ENCODE measurements at regions not wholly inside any gene's neighbourhood (a gene's known extent, or its start where the extent isn't known, plus 50 kb on each side); places are given as distances from the start of the nearest gene placed in this dataset.

GRCh38 chr11:10625982-10626311 is 57.5 kb upstream of the LYVE1 start:
- no peak for DNase-seq (ENCODE audit: extremely low read depth, low read depth)
- TF ChIP-seq, protein P1, sequence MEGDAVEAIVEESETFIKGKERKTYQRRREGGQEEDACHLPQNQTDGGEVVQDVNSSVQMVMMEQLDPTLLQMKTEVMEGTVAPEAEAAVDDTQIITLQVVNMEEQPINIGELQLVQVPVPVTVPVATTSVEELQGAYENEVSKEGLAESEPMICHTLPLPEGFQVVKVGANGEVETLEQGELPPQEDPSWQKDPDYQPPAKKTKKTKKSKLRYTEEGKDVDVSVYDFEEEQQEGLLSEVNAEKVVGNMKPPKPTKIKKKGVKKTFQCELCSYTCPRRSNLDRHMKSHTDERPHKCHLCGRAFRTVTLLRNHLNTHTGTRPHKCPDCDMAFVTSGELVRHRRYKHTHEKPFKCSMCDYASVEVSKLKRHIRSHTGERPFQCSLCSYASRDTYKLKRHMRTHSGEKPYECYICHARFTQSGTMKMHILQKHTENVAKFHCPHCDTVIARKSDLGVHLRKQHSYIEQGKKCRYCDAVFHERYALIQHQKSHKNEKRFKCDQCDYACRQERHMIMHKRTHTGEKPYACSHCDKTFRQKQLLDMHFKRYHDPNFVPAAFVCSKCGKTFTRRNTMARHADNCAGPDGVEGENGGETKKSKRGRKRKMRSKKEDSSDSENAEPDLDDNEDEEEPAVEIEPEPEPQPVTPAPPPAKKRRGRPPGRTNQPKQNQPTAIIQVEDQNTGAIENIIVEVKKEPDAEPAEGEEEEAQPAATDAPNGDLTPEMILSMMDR (IDR thresholded peaks at IDR 0.05; ENCODE audit: low read depth, low read length): no peak

DNA sequence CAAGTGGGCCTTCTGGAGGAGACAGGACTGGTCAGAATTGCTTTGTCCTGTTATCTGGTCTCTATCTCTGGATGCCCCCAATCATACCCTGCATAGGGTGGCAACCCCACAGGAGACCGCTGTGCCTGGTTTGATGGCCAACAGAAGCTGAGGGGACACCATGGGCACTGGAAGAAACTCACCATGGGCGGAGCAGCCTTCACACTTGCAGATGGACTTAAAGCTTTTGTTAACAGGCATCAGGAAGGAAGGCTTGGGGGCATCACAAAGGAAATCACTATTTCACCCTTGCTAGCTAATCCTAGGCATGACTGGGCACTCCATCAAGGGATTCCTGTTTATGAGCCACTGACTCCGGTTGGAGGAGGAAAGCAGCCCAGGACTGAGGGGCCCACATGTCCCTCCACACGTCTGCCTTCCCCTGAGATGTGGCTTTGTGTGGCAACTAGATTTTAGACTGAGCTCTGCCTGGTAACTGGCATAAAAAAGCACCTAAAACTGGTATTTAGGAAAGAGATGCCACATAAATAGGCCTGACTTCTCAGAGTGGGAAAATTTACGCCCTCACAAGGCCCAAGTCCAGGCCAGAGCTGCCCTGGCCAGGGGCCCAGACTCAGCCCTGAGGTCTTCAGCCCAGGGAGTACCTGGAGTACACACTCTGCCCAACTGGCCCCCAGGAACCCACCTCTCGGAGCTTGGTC is 57.0 kb upstream of the LYVE1 start:
- TF ChIP-seq, protein P1 (IDR thresholded peaks at IDR 0.05; ENCODE audit: low read depth, low read length): no peak
- DNase-seq (ENCODE audit: extremely low read depth, low read depth): no peak

DNA sequence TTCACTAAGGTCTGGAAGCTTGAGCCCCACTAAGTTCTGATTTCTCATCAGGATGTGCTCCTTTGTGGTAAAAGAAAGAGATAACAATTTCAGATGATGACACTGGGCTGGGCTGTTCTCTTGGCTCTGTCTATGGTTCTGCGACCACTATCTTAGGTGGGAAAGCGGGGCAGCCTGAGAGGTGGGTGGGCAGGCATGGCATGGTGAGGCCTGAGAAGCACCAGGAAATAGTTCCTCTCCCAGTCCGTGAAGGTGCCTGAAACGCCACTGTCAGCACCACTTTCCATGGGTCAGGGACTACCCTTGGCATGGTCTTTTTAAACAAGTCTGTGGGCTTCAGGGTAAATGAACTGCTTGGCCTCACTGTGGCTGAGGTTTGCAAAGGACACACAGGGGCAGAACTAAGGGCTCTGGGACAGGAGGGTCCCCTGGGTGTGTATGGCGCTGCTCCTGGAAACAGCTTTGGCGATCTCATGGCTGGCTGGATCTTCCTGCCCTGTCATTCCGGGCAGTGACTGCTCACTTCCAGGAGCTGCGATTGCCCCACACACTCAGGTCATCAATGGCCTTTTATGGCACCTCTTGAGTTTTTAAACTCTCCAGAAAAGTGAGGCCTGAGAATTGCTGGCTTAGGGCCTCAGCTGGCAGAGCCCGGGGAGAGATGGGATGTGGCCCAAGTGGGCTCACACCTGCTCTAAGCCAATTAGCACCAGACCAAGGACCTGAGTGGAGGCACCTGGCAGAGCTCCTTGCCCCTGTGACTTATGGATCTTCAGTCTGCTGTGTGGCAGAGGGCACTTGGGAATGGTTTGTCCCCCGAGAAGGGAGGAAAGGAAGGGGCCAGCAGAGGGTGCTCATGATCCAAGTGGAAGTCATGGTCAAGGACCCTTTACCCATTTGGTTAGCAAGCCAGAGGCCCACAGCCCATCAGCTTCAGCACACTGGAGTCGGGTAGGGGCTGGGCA is 55.6 kb upstream of the LYVE1 start:
- no peak for DNase-seq (ENCODE audit: extremely low read depth, low read depth)
- TF ChIP-seq, protein P1 (IDR thresholded peaks at IDR 0.05; ENCODE audit: low read depth, low read length): peak; percentile 52

DNA sequence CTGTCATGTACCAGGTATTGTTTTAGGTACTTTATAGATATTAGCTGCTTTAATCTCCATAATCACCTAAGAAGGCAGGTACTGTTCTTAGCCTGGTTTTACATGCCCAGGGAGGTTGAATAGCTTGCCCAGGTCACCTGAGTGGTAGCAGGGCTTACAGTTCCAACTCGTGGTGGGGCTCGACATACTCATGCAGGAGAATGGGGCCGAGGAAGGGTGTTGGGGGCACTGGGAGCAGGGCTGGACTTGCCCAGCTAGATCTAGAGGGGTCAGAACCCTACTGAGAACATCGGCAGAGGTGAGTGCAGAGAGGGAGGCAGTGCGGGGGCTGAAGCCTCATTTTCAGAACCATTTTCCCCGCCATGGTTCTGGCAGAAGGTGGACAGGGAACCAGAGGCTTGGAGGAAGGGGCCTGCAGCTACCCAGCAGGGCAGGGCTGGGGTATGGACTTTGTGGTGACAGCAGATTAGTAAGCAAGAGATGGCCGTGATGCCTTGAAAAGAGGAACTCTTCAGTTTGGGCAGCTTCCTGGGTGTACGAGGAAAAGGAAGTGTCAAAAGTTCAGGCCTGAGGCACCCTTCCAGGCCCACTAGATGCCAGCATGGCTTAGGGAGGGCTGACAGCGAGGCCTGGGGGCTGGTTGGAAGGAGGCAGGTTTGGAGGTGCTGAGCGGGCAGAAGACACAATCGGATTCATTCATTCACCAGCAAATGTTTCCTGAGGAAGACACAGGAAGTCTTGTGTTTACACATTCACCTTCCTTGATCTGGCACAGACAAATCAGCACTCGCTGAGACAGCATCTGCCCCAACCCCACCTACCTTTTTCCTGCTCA is 54.7 kb upstream of the LYVE1 start:
- no peak for DNase-seq (ENCODE audit: extremely low read depth, low read depth)
- TF ChIP-seq, protein P1 (IDR thresholded peaks at IDR 0.05; ENCODE audit: low read depth, low read length): no peak

GRCh38 chr11:10622108-10622507 is 53.6 kb upstream of the LYVE1 start:
- TF ChIP-seq, protein P1 (IDR thresholded peaks at IDR 0.05; ENCODE audit: low read depth, low read length): no peak
- no peak for DNase-seq (ENCODE audit: extremely low read depth, low read depth)

- TF ChIP-seq, protein P1 (IDR thresholded peaks at IDR 0.05; ENCODE audit: low read depth, low read length): no peak
- no peak for DNase-seq (ENCODE audit: extremely low read depth, low read depth)
Observed at GRCh38 chr11:10619131-10619680, 50.7 kb upstream of the LYVE1 start.

Measured in AG09319 (cell line).